ENCODE measurements at regions not wholly inside any gene's neighbourhood (a gene's known extent, or its start where the extent isn't known, plus 50 kb on each side); places are given as distances from the start of the nearest gene placed in this dataset.

GRCh38 chr6:119598883-119599282 is 249.3 kb upstream of the MAN1A1 start:
- TF ChIP-seq CTCF (IDR thresholded peaks at IDR 0.05) (no peak), EP300 (IDR thresholded peaks at IDR 0.05) (no peak), POLR2A (IDR thresholded peaks at IDR 0.05) (no peak)

All from tibial nerve (tissue), 4 donors.